ENCODE measurements at regions not wholly inside any gene's neighbourhood (a gene's known extent, or its start where the extent isn't known, plus 50 kb on each side); places are given as distances from the start of the nearest gene placed in this dataset.
"Not testable (repeated sequence)": the region's sequence is repeated elsewhere in the genome, so short reads cannot be mapped to it uniquely, and the experiment has no call there.

DNA sequence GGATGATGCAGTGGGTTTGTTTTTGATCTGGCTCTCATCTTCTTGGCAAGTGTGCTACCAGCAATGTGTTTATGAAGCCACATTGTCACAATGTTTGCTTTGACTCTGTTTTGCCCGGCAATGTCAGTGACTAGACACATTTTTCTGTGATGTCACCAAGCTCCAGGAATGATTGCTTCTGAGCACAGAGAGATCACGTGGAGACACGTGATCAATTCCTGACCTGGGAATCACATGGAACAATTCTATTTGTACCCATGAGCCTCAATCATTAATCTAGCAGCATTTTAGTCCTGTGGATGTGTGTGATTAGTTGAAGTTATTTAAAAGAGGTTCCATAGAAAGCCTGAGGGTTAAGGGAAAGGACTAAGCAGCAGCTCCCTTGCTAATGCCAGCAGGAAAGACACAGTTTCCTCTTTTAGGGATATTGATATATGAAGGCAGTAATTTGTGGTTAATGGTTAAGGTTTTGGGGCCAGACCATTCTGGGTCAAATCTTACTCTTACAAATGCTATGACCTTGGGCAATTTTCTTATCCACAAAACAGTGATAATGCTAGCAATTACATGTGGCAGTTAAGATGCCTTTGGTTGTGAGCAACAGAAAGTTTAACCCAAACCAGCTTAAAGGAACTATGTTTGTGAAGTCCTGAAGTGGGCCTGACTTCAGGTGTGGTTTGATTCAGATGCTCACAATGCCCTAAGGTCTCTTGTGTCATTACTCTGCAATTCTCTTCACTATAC is 59.0 kb downstream of the FASLG start:
- DNase-seq = no peak

GRCh38 chr1:172719066-172719627 is 60.2 kb downstream of the FASLG start:
- no peak for DNase-seq

DNA sequence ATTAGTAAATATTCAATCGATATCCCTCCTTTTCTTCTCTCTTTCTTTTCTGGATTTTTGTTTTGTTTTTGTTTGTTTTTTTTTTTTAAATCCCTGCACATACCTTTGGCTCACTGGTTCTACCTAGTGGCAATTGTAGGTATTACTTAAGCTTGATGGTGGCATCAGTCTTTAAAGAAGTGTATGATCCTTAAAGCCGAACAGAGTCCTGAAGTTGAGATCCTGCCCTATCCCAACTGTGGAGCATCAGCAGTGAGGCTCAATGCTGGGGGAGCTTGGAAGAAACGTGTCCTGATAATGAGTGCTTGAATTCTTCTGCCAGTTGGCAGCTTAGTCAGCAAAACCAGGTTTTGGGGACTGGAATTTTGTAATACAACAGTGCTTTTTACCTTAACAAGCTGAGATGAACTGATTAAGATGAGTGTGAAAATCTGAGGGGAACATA is 60.8 kb downstream of the FASLG start:
- DNase-seq = peak; percentile 52

DNA sequence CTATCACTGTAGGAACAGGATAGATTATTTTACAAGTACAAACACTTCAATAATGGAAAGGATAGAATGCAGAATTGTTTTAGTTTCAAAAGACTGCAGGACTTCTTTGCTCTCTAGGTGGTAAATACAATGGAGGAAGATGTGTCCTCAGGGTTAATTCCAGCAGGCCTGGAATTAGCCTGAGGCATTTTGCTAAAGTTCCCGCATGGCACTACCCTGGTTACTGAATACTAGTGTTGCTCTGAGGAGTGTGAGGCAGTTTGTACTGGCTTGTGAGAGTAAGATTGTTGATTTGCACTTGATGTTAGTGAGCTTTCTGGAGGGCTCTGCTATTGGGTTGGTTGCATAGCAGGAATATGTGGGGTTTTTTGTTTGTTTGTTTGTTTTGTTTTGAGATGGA is 61.4 kb downstream of the FASLG start:
- no peak for DNase-seq

- DNase-seq = no peak
These were observed 64.3 kb downstream of the FASLG start for GRCh38 chr1:172723251-172723650.

DNA sequence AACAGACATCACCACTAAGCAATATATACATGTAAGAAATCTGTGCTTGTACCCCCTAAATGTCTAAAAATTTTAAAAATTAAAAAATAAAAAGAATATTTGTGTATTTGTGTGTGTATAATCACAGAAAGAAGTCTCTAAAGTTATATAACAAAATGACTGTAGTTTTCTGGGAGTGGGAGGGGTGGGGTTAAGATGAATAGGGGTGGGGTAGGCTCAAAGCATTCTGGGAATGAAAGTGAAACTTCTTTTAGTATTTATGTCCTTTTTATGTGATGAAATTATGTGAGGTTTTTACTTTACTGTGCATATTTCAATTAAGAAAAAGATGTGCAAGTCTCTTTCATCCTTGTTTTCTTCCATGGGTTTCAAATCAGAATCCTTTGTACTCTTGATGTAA is 65.3 kb downstream of the FASLG start:
- DNase-seq = no peak

- DNase-seq = no peak
These were observed 66.1 kb downstream of the FASLG start for GRCh38 chr1:172724765-172725613.

- DNase-seq = no peak
These were observed 67.8 kb downstream of the FASLG start for GRCh38 chr1:172726740-172727139.

- DNase-seq = no peak
These were observed 68.5 kb downstream of the FASLG start for GRCh38 chr1:172727275-172727857.

DNA sequence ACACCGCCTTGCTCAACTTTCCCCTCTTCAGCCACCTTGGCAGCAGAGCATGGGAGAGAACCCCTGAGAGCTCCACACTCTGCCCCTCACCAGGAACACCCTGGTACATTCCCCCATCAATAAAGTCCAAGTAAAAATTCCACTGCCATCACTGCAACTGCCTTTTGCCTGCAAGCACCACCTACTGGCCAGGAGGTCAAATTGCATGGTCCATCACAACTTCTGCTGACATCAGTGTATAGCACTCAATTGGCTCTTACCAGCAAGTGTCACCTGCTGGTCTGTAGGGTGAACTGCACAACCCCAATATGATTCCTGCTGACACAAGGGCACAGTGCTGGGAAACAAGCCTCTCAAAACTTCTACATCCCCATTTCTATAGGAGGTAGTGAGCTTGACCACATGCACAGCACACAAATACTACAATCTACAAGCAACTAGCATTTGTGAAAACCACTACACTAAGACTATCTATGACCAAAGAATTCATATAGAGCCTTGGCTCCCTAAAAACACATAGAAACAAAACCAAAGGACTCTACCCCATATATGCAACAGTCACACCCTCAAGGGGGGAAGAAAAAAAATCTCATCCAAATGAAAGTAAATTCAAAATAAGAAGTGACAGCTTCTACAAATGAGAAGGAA is 69.2 kb downstream of the FASLG start:
- DNase-seq = no peak

- not testable (repeated sequence) for DNase-seq
These were observed 69.8 kb downstream of the FASLG start for GRCh38 chr1:172728705-172729104.

DNA sequence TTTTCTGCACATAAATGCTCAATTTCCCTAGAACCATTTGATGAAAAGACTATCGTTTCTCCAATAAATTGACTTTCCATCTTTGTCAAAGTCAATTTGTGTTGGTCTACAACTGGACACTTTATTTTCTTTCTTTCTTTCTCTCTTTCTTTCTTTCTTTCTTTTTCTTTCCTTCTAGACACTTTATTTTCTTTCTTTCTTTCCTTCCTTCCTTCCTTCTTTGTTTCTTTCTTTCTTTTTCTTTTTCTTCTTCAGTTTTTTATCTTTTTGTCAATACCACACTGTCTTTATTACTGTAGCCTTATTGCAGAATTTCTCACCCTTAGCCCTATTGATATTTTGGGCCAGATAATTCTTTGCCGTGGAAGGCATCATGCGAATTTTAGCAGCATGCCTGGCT is 73.5 kb downstream of the FASLG start:
- no peak for DNase-seq

GRCh38 chr1:172733815-172734214 is 74.9 kb downstream of the FASLG start:
- DNase-seq = no peak

- no peak for DNase-seq
These were observed 79.5 kb downstream of the FASLG start for GRCh38 chr1:172738389-172738788.

- DNase-seq = peak; percentile 20
These were observed 83.9 kb downstream of the FASLG start for GRCh38 chr1:172742599-172743500.

- DNase-seq = peak; percentile 92
These were observed 86.1 kb downstream of the FASLG start for GRCh38 chr1:172745014-172745413.

DNA sequence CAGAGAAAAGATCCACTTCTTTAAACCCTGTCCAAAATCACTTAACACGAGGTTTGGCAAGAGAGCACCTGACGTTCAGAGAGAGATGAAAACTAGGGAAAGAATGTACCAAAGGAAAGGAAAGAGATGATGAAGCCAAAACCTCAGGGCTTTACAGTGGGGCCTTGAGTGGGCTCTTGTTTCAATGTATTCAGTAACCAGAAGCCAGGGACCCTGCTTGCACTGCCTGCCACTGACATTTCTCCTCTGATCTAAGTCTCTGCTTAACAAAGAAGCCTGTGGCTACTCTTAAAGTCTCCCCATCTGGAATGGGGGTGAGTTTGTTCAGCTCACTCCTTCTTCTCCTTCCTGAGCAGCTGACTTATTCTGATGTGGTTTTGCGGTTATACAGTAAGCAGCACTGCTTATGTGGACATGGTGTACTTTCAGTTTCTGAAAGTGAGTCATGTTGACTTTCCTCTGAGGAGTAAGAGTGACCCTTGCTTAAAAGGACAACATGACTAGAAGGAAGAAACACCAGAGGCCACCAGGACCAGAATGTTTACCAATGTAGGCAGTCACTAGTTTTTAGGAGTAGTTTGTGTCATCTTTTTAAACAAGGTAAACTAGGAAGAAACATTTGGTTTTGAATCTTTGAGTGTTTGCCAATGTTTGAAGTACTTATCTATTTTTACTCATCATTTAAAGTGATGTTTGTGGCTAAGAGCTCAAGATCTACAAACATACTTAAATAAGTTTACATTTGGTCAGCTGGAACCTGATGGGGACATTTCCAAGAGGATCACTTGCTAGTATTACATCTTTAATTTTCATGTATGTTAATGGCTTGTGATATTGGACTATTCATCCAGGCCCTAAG is 87.4 kb downstream of the FASLG start:
- peak; percentile 89 for DNase-seq

GRCh38 chr1:172748201-172748600 is 89.3 kb downstream of the FASLG start:
- no peak for DNase-seq

GRCh38 chr1:172751683-172752082 is 92.8 kb downstream of the FASLG start:
- DNase-seq = no peak

GRCh38 chr1:172753964-172754363 is 95.1 kb downstream of the FASLG start:
- DNase-seq = no peak

DNA sequence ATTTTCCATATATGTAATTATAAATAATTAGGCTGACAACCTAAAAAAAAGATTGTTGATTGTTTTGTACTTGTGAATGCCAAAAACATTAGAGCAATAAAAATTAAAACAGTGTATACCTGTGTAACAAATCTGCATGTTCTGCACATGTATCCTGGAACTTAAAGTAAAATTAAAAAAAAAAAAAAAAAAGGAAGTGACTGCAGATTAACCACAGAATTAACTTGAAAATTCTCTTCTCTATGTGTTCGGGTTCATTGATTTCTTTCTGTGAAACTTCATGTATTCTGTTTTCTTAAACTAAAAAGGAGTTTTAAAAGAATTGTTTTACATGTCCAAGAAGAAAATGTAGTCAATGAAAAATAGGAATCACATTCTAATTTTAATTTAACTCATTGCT is 95.7 kb downstream of the FASLG start:
- DNase-seq = no peak

Measured in kidney glomerular epithelial cell (primary cell).